Pancreas (tissue), 10 donors: ENCODE measurements at regions not wholly inside any gene's neighbourhood (a gene's known extent, or its start where the extent isn't known, plus 50 kb on each side); places are given as distances from the start of the nearest gene placed in this dataset.

Experiments
- ATAC-seq, 4 donors: fragments of 200-7000 bp; cut with Tn5 transposase; one replicate each; pipeline versions ENCODE4 v1.8.0 to v1.9.1; 2020; ENCODE audit warnings: mild to moderate bottlenecking in 4 of 4, moderate library complexity in 4 of 4
- DNase-seq, 6 donors: peaks; one replicate each; pipeline ENCODE4 v3.0.0-alpha.2; 2020
- FAIRE-seq: peaks from 2 replicates; lab custom pipeline; 2012; peaks lifted over from hg19 to GRCh38; lab: Jason Lieb, UNC
- H3K27ac ChIP-seq, 4 donors: fragments of 200-600 bp; sonication (generic); 1 replicate in 3 of 4; 2 replicates in 1 of 4; pipeline versions ENCODE4 v1.5.0 to v1.8.0; 2020
- H3K27me3 ChIP-seq, 4 donors: fragments of 200-600 bp; one replicate each; pipeline ENCODE4 v1.8.0; 2021
- H3K36me3 ChIP-seq, 3 donors: fragments of 200-600 bp; sonication (generic) in 1 of 3; one replicate each; pipeline versions ENCODE4 v1.5.0 to v1.8.0; 2020 to 2021
- H3K4me1 ChIP-seq, 3 donors: fragments of 200-600 bp; one replicate each; pipeline ENCODE4 v1.8.0; 2021
- H3K4me3 ChIP-seq, 4 donors: fragments of 200-600 bp; sonication (generic) in 2 of 4; one replicate each; pipeline versions ENCODE4 v1.5.0 to v1.8.0; 2020 to 2021
- H3K9me3 ChIP-seq, 4 donors: fragments of 200-600 bp; one replicate each; pipeline ENCODE4 v1.8.0; 2021
- CTCF ChIP-seq, 4 donors: fragments of 200-600 bp; sonication (generic) in 3 of 4; IDR thresholded peaks; one replicate each; pipeline versions ENCODE4 v1.5.0 to v1.8.0; 2021; ENCODE audit warnings: antibody characterized with exemption in 4 of 4
- WGBS, 2 donors: extraction: QIAGEN DNeasy Blood & Tissue Kit; methylation state at CpG; one replicate each; pipeline ENCODE4 v1.1.7; 2013; 5-methylcytosine and 5-hydroxymethylcytosine counted together
- intact Hi-C, 3 donors: fragments of 100-400 bp; cut with DNase I; formaldehyde crosslinking; loops; one replicate each; pipeline versions ENCODE4 v1.11.1 to v1.14.2; 2022
- donor health status: healthy with polysubstance abuse.
- donor health status: DM: no; HTN: no; CAD: no; lungs with moderate emphysema.
- donor health status: DM: no; HTN: no; CAD: no.
- donor health status: control.
- donor health status: control.
- donor health status: Bipolar disorder and iron deficiency.
- donor health status: DM: yes; HTN: yes; CAD: no.
- donor health status: DM: no; HTN: no; CAD: no.
- donor health status: DM: no; HTN: no; CAD: no.
- donor health status: DM: yes; HTN: yes; CAD: no.

GRCh38 chr6:22621701-22622100, 52.3 kb downstream of the HDGFL1 start:
- no peak for DNase-seq
- H3K9me3 ChIP-seq = no peaks in the 10 kb centered on the region
- H3K27ac ChIP-seq = no peak overlapping the region
- no peaks in the 10 kb centered on the region for H3K27me3 ChIP-seq
- no peaks in the 10 kb centered on the region for H3K36me3 ChIP-seq
- no peak overlapping the region for H3K4me3 ChIP-seq
- no peaks in the 10 kb centered on the region for H3K4me1 ChIP-seq
- ATAC-seq = no peak
- TF ChIP-seq CTCF (IDR thresholded peaks at IDR 0.05) = no peak
- no peak for FAIRE-seq
- intact Hi-C loops = no loop called here

- intact Hi-C loops = no loop called here
- ATAC-seq (no peak), FAIRE-seq (no peak), DNase-seq (no peak)
- H3K9me3 ChIP-seq = no peaks in the 10 kb centered on the region
- no peaks in the 10 kb centered on the region for H3K4me1 ChIP-seq
- H3K36me3 ChIP-seq = no peaks in the 10 kb centered on the region
- H3K27ac ChIP-seq = no peak overlapping the region
- no peak overlapping the region for H3K4me3 ChIP-seq
- H3K27me3 ChIP-seq = no peaks in the 10 kb centered on the region
- TF ChIP-seq CTCF (IDR thresholded peaks at IDR 0.05) = no peak
These were observed 53.0 kb downstream of the HDGFL1 start for GRCh38 chr6:22622351-22622750.

GRCh38 chr6:22622813-22623212, 53.4 kb downstream of the HDGFL1 start:
- Histone ChIP-seq H3K4me1 (no peaks in the 10 kb centered on the region), H3K9me3 (no peaks in the 10 kb centered on the region), H3K27ac (no peak overlapping the region), H3K4me3 (no peak overlapping the region), H3K36me3 (no peaks in the 10 kb centered on the region), H3K27me3 (no peaks in the 10 kb centered on the region)
- WGBS, 2 donors = 76 to 77% methylated on average over 3 of the region's 3 CpGs
- intact Hi-C loops = no loop called here
- FAIRE-seq = no peak
- ATAC-seq = no peak
- DNase-seq = no peak
- TF ChIP-seq CTCF (IDR thresholded peaks at IDR 0.05) = no peak

GRCh38 chr6:22627644-22628043, 58.3 kb downstream of the HDGFL1 start:
- ATAC-seq = no peak
- no peak overlapping the region for H3K4me3 ChIP-seq
- H3K27me3 ChIP-seq = no peaks in the 10 kb centered on the region
- WGBS, 2 donors = 81 to 88% methylated on average over 2 of the region's 2 CpGs
- H3K27ac ChIP-seq = no peak overlapping the region
- no peak for DNase-seq
- no peaks in the 10 kb centered on the region for H3K4me1 ChIP-seq
- intact Hi-C loops = no loop called here
- H3K36me3 ChIP-seq = no peaks in the 10 kb centered on the region
- FAIRE-seq = no peak
- TF ChIP-seq CTCF (IDR thresholded peaks at IDR 0.05) = no peak
- no peaks in the 10 kb centered on the region for H3K9me3 ChIP-seq

- no peak for DNase-seq
- intact Hi-C loops = no loop called here
- no peak for ATAC-seq
- 57 to 58% methylated on average over 2 of the region's 2 CpGs for WGBS, 2 donors
- H3K9me3 ChIP-seq = no peaks in the 10 kb centered on the region
- no peaks in the 10 kb centered on the region for H3K27me3 ChIP-seq
- no peak overlapping the region for H3K27ac ChIP-seq
- H3K4me1 ChIP-seq = no peaks in the 10 kb centered on the region
- no peak for TF ChIP-seq CTCF (IDR thresholded peaks at IDR 0.05)
- no peak for FAIRE-seq
- no peak overlapping the region for H3K4me3 ChIP-seq
- no peaks in the 10 kb centered on the region for H3K36me3 ChIP-seq
These were observed 61.7 kb downstream of the HDGFL1 start for GRCh38 chr6:22631091-22631490.
